ENCODE measurements at regions not wholly inside any gene's neighbourhood (a gene's known extent, or its start where the extent isn't known, plus 50 kb on each side); places are given as distances from the start of the nearest gene placed in this dataset.

DNA sequence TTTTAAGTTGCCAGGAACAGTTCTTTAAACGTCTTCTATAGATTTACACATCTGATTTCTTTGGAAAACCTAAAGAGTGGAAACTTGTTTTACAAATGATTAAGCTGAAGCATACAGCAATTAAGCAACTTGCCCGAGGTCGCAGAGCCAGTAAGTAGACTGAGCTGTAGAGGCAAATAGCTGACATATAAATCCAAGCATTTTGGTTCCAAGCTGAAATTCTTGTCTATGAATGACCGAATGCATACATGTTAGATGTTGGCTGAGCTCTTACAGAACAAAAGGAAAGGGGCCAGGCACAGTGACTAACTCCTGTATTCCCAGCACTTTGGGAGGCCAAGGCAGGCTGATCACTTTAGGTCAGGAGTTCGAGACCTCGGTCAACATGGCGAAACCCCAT lies 101.8 kb upstream of the SGK1 start (continued):
- TF ChIP-seq, protein P1, sequence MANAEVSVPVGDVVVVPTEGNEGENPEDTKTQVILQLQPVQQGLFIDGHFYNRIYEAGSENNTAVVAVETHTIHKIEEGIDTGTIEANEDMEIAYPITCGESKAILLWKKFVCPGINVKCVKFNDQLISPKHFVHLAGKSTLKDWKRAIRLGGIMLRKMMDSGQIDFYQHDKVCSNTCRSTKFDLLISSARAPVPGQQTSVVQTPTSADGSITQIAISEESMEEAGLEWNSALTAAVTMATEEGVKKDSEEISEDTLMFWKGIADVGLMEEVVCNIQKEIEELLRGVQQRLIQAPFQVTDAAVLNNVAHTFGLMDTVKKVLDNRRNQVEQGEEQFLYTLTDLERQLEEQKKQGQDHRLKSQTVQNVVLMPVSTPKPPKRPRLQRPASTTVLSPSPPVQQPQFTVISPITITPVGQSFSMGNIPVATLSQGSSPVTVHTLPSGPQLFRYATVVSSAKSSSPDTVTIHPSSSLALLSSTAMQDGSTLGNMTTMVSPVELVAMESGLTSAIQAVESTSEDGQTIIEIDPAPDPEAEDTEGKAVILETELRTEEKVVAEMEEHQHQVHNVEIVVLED (CRISPR knock-in tag; IDR thresholded peaks at IDR 0.05): no peak

DNA sequence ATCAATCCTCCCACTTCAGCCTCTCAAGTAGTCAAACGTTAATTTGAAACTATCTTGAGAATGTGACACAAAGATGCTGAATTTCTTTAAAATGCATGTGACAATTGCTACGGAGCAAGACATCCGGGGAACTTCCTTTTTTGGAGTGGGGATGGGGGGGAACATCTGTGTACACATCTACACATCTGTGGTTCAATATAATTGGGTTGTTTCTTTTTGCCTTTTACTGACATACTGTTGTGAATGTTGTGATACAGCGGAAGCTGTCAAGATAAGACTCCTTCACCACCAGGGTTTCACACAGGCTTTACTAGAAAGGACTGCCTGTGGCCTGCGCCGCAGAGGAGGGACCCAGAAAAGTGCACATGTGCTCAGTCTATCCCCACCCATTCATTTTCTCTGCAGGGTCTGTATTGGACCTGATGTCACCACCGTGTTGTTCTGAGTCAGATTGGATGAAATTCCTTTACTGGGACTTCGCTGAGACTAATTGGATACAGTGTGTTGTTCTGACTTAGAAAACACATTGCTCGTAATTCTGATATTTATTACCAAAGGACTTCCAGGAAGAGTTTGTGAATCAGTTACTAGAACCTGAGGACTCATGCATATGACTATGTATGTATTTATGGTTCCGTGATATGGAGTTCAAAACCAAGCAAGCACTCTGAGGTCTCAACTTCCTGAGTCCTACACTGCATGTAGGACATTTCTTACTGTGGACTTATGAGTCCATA lies 98.7 kb upstream of the SGK1 start:
- H3K4me2 ChIP-seq (ENCODE audit: insufficient read depth, low read length): 0 out of 2 replicates have a peak overlapping the region, but pooled peaks have one; percentile 2
- FAIRE-seq (peak; percentile 59), ATAC-seq (peak; percentile 90), DNase-seq (ENCODE audit: extremely low read depth in 1 of 4, low spot score in 3 of 4) (peak in 2 of 4 experiments; percentile 24 to 60)
- ChIA-PET POLR2A (interaction anchor here (0.8 to 1.6 kb wide), 2 partner anchors 9 to 21 kb away, joined by 3 to 5 read pairs; no protein-coding TSS in a partner anchor), CTCF (ENCODE audit: low intra/inter-chr PET ratio) (no interaction called here)
- in situ Hi-C loops (cut with MboI): no loop called here
- no peaks in the 10 kb centered on the region for H3K9me3 ChIP-seq (replicated peaks; ENCODE audit: control insufficient read depth, insufficient read depth, low read depth, low read length)
- H3K79me2 ChIP-seq (ENCODE audit: control insufficient read depth, insufficient read depth, low read length): no peaks in the 10 kb centered on the region
- no peaks in the 10 kb centered on the region for H3K27me3 ChIP-seq (ENCODE audit: control insufficient read depth in 2 of 2, insufficient read depth in 2 of 2, low read length in 2 of 2)
- H2AFZ ChIP-seq (ENCODE audit: low read depth, low read length): peak overlapping the region; percentile 91
- no peak overlapping the region for H3K27ac ChIP-seq (ENCODE audit: extremely low read depth, low read depth, low read length)
- H3K36me3 ChIP-seq (ENCODE audit: control insufficient read depth, insufficient read depth, low read length): no peaks in the 10 kb centered on the region
- no peak overlapping the region; a peak in 1 of 4 replicates for H3K9ac ChIP-seq (ENCODE audit: insufficient read depth in 1 of 2, low read depth in 2 of 2, low read length in 2 of 2)
- H3K4me3 ChIP-seq: no peak overlapping the region
- peaks cover 0 to 13% of the 10 kb centered on the region in 2 experiments; a peak in 2 of 5 replicates for H3K4me1 ChIP-seq (replicated peaks in 1 of 2; ENCODE audit: control insufficient read depth in 2 of 2, insufficient read depth in 2 of 2, low read length in 2 of 2)
- intact Hi-C loops (cut with micrococcal nuclease): no loop called here
- WGBS (ENCODE audit: insufficient coverage, low coverage, missing lambda C conversion rate): 17% methylated on average over 10 of the region's 10 CpGs
- H3K9me1 ChIP-seq (ENCODE audit: control insufficient read depth, insufficient read depth, low read length): no peaks in the 10 kb centered on the region
- H4K20me1 ChIP-seq (replicated peaks; ENCODE audit: control insufficient read depth, insufficient read depth, low read length): no peaks in the 10 kb centered on the region
- BruUV-seq (replicated peaks): no TSS peak
- TF ChIP-seq, protein P2, sequence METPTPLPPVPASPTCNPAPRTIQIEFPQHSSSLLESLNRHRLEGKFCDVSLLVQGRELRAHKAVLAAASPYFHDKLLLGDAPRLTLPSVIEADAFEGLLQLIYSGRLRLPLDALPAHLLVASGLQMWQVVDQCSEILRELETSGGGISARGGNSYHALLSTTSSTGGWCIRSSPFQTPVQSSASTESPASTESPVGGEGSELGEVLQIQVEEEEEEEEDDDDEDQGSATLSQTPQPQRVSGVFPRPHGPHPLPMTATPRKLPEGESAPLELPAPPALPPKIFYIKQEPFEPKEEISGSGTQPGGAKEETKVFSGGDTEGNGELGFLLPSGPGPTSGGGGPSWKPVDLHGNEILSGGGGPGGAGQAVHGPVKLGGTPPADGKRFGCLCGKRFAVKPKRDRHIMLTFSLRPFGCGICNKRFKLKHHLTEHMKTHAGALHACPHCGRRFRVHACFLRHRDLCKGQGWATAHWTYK (CRISPR knock-in tag; IDR thresholded peaks at IDR 0.05): no peak
- TF ChIP-seq SETDB1 (IDR thresholded peaks at IDR 0.05; ENCODE audit: low read length): no peak
- TF ChIP-seq ARID1B (IDR thresholded peaks at IDR 0.05): peak; percentile 52; the same call in 1 of the 2 replicates
- no peak for TF ChIP-seq KAT2B (IDR thresholded peaks at IDR 0.05; ENCODE audit: low read depth, low read length)
- TF ChIP-seq, protein P3, sequence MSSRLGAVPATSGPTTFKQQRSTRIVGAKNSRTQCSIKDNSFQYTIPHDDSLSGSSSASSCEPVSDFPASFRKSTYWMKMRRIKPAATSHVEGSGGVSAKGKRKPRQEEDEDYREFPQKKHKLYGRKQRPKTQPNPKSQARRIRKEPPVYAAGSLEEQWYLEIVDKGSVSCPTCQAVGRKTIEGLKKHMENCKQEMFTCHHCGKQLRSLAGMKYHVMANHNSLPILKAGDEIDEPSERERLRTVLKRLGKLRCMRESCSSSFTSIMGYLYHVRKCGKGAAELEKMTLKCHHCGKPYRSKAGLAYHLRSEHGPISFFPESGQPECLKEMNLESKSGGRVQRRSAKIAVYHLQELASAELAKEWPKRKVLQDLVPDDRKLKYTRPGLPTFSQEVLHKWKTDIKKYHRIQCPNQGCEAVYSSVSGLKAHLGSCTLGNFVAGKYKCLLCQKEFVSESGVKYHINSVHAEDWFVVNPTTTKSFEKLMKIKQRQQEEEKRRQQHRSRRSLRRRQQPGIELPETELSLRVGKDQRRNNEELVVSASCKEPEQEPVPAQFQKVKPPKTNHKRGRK (tag; IDR thresholded peaks at IDR 0.05): no peak
- TF ChIP-seq ZEB2 (IDR thresholded peaks at IDR 0.05): no peak
- no peak for TF ChIP-seq FOXM1 (IDR thresholded peaks at IDR 0.05; ENCODE audit: low read depth)
- no peak for TF ChIP-seq FOXM1 (CRISPR knock-in tag; IDR thresholded peaks at IDR 0.05; ENCODE audit: low read depth)
- no peak for TF ChIP-seq SRSF9 (IDR thresholded peaks at IDR 0.05; ENCODE audit: borderline replicate concordance, low read depth, low read length)
- TF ChIP-seq SLC30A9 (CRISPR knock-in tag; IDR thresholded peaks at IDR 0.05): no peak
- TF ChIP-seq ZBTB8A (IDR thresholded peaks at IDR 0.05; ENCODE audit: partially characterized antibody): no peak
- no peak for TF ChIP-seq MECOM (CRISPR knock-in tag; IDR thresholded peaks at IDR 0.05)
- TF ChIP-seq ZNF143 (CRISPR knock-in tag; IDR thresholded peaks at IDR 0.05): no peak
- no peak for TF ChIP-seq ZSCAN32 (CRISPR knock-in tag; IDR thresholded peaks at IDR 0.05)
